Retinal pigment epithelial cell (primary cell): ENCODE measurements at regions not wholly inside any gene's neighbourhood (a gene's known extent, or its start where the extent isn't known, plus 50 kb on each side); places are given as distances from the start of the nearest gene placed in this dataset.

ENCODE experiments used
- DNase-seq: peaks from one replicate; pipeline ENCODE4 v3.0.0-alpha.2; 2010; ENCODE audit warnings: low read depth
- H3K4me3 ChIP-seq: 2 replicates; pipeline ENCODE4 v1.5.1; 2011; ENCODE audit warnings: mild to moderate bottlenecking, low read length, control low read depth, moderate library complexity
- TF ChIP-seq, protein P1 (sequence below): conservative IDR thresholded peaks from 2 replicates; pipeline ENCODE4 v1.5.1; 2011; ENCODE audit warnings: low read depth, low read length, control low read depth, inconsistent platforms

DNA sequence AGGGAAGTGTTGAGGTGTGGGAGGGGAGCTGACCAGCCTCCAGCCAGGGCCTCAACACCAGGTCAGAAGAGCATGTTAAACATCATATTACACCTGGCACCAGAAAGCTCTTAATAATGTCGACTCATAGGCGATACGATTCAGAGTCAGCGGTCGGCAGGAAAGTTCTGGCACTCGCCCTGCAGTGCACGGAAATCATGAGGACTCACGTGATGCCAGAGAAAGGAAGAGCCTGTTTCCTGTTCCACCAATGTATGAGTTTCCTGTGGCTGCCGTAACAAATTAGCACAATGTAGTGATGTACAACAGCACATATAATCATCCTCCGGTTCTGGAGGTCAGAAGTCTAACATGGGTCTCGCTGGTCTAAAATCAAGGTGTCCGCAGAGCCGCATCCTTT, 198.8 kb downstream of the BARX2 start:
- no peak for DNase-seq
- H3K4me3 ChIP-seq: no peak overlapping the region
- TF ChIP-seq, protein P1, sequence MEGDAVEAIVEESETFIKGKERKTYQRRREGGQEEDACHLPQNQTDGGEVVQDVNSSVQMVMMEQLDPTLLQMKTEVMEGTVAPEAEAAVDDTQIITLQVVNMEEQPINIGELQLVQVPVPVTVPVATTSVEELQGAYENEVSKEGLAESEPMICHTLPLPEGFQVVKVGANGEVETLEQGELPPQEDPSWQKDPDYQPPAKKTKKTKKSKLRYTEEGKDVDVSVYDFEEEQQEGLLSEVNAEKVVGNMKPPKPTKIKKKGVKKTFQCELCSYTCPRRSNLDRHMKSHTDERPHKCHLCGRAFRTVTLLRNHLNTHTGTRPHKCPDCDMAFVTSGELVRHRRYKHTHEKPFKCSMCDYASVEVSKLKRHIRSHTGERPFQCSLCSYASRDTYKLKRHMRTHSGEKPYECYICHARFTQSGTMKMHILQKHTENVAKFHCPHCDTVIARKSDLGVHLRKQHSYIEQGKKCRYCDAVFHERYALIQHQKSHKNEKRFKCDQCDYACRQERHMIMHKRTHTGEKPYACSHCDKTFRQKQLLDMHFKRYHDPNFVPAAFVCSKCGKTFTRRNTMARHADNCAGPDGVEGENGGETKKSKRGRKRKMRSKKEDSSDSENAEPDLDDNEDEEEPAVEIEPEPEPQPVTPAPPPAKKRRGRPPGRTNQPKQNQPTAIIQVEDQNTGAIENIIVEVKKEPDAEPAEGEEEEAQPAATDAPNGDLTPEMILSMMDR: no peak

DNA sequence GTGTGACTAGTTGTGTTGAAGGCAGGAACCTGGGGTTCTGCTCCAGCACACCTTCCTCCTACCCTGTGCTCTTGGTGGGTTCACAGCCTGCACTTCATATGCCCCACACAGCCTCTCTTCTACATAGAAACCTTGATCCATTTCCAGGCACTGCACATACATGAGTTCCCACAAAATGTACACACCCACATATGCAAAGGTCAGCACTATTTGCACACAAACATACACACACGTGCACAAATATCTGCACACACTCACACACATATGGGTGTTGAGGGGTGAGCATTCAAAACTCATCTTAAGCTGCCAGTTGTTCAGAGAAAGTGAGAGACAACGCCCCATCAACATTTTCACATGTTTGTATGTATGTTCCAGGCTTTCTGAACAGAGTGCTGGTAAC, 201.0 kb downstream of the BARX2 start:
- H3K4me3 ChIP-seq: no peak overlapping the region
- TF ChIP-seq, protein P1: no peak
- DNase-seq: no peak

DNA sequence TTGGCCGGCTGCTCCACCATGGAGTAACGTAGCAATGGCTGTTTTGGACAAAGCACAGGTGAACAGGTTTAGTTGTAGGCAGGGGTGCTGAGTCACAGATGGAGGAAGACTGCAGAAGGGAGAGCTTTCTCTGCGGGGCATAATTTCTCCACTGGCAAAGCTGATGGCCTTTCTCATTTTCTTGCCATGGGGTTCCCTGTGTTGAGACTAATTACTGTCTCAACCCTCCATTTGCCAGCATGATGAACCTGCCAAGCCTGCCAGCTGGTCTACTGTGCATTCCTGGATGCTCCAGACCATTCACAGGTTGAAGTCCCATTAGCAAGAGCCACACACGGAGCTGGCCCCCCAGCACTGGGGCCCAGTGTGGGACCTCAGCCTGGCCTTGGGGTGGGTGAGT, 202.4 kb downstream of the BARX2 start:
- no peak for DNase-seq
- TF ChIP-seq, protein P1: no peak
- no peak overlapping the region for H3K4me3 ChIP-seq

DNA sequence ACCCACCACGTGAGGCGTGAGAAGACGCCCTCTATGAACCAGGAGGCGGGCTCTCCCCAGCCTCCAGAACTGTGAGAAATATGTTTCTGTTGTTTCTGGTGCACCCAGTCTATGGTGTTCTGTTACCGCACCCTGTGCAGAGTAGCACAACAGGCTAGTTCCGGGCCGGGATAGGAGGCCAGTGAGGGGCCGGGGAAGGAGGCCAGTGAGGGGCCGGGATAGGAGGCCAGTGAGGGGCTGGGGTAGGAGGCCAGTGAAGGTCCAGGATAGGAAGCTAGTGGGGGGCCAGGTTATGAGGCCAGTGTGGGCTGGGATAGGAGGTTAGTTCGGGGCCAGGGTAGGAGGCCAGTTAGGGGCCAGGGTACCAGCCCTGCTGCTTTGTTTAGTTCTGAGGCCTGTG, 204.6 kb downstream of the BARX2 start:
- no peak for DNase-seq
- TF ChIP-seq, protein P1: no peak
- no peak overlapping the region for H3K4me3 ChIP-seq

DNA sequence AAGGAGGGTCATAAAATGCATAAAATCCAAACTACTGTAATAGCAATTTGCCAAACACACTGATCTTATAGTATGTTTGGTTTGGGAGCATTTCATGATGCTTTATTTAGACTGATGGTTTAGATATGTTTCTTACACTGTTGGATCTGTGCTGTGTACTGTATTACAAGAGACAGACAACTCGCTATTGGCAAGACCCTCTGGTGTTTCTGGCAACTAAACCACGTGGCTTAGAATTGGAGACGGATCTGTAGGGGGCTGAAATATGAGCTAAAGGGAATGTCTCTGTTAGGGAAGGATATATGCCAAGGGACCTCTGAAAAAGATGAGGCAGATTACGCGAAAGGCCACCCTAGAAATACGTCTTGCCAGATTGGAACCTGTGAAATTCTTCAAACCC, 208.7 kb downstream of the BARX2 start:
- no peak overlapping the region for H3K4me3 ChIP-seq
- DNase-seq: no peak
- TF ChIP-seq, protein P1: no peak

DNA sequence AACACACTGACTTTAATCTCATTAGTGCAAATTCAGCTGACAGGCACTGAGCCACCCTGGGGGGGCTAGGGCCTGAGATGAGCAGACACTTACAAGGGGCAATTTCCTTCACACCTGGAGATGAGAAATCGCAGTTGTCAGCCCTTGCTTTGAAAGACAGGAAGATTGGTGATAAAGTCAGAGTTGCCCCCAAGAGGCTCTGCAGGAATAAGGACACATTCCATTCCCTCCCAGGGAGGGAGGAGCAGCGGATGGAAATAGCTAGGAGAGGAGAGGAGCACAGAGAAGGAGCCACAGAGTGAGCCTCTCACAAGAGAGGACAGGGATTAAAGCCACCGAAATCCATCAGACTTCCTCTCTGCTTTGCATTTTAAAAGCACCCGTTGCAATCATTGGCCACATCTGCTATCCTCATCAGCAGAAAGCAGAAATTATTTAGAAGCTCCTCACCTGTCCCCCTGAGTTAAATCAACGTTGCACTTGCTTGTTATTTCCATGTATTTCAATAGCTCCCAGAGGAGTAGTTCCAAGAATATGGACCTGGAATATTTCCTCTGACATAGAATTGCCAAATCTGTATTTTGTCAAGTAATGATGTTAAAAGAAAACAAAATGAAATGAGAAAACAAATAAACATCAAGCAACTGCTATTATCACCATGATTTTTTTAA, 213.7 kb downstream of the BARX2 start:
- TF ChIP-seq, protein P1: no peak
- DNase-seq: no peak
- no peak overlapping the region for H3K4me3 ChIP-seq

DNA sequence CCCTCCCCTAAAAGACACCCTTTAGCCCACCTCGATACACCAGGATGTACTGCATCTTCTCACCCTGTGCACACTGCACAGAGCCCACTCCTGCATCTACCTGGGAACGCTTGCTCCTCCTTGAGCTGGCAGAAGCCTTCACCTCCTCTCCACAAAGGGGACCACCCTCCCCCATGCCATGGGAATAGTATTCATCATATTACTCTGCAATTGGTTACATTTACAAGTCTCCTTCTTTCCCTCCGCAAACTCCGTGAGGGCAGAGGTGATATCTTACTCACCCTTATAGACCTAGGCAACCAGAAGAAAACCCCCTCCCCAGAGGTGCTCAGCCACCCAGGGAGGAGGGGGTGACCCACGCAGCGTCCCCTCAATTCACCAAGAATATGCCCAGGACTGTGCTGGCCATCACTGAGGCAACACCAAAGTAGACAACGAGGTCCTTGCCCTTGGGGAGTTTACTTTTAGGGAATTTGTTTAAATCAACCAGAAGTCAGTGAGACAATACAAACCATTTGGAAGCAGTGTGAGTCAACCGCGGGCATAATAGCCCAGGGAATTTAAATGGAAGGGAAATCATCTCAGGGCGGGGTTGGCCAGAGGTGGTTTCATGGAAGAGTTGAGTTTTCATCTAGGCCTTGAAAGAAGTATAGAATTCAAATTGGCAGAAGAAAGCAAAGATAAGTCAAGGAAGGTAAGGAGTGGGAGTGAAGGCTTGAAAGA, 214.5 kb downstream of the BARX2 start:
- no peak for DNase-seq
- TF ChIP-seq, protein P1: no peak
- no peak overlapping the region for H3K4me3 ChIP-seq
